H1 (cell line): ENCODE measurements at regions not wholly inside any gene's neighbourhood (a gene's known extent, or its start where the extent isn't known, plus 50 kb on each side); places are given as distances from the start of the nearest gene placed in this dataset.

ENCODE experiments used
- CTCF ChIA-PET: fragments of 300-600 bp; sonication (Branson Sonifier 250); formaldehyde crosslinking; loops from one replicate; lab custom pipeline; 2021; ENCODE audit not compliant: partially characterized antibody; lab: Charles Lee
- POLR2A ChIA-PET: fragments of 300-600 bp; sonication (Branson Sonifier 250); formaldehyde crosslinking; loops from one replicate; lab custom pipeline; 2021; ENCODE audit warnings: inconsistent platforms; ENCODE audit not compliant: partially characterized antibody; lab: Charles Lee
- DNase-seq, 2 experiments: peaks; one replicate each; pipeline versions ENCODE4 v3.0.0 to v3.0.0-alpha.2; 2010 to 2022; ENCODE audit warnings: low spot score in 2 of 2, low read depth in 1 of 2, mixed read lengths in 1 of 2
- FAIRE-seq: peaks from 2 replicates; lab custom pipeline; 2011; peaks lifted over from hg19 to GRCh38; lab: Jason Lieb, UNC
- H2AFZ ChIP-seq: 2 replicates; pipeline ENCODE4 v1.8.1; 2012; ENCODE audit warnings: low read length, inconsistent platforms
- H2AK5ac ChIP-seq: 2 replicates; pipeline ENCODE4 v1.6.1; 2013; ENCODE audit warnings: low read depth, low read length
- H2BK120ac ChIP-seq: replicated peaks from 2 replicates; pipeline ENCODE3; 2013; ENCODE audit warnings: low read depth, low read length, inconsistent platforms
- H2BK12ac ChIP-seq: 2 replicates; pipeline ENCODE4 v1.6.1; 2013; ENCODE audit warnings: low read depth, low read length
- H2BK15ac ChIP-seq: 2 replicates; pipeline ENCODE4 v1.6.1; 2013; ENCODE audit warnings: low read length
- H2BK20ac ChIP-seq: 2 replicates; pipeline ENCODE4 v1.6.1; 2013; ENCODE audit warnings: low read length
- H2BK5ac ChIP-seq: 2 replicates; pipeline ENCODE4 v1.6.1; 2013; ENCODE audit warnings: low read depth, low read length
- H3K14ac ChIP-seq: 2 replicates; pipeline ENCODE4 v1.6.1; 2013; ENCODE audit warnings: inconsistent platforms; ENCODE audit not compliant: insufficient read length
- H3K18ac ChIP-seq: 2 replicates; pipeline ENCODE4 v1.6.1; 2013; ENCODE audit warnings: low read length; ENCODE audit errors: extremely low read depth
- H3K23ac ChIP-seq: 2 replicates; pipeline ENCODE4 v1.6.1; 2013; ENCODE audit warnings: inconsistent platforms; ENCODE audit not compliant: insufficient read length
- H3K23me2 ChIP-seq: 2 replicates; pipeline ENCODE4 v1.6.1; 2013; ENCODE audit warnings: low read depth, low read length
- H3K27ac ChIP-seq: 2 replicates; pipeline ENCODE4 v1.6.1; 2011; ENCODE audit warnings: low read depth, low read length, inconsistent platforms
- H3K27me3 ChIP-seq, 4 experiments: replicated peaks in 1 of 4; 1 replicate in 1 of 4; 2 replicates in 3 of 4; pipeline versions ENCODE4 v1.6.1 to v1.8.1; 2011 to 2013; ENCODE audit warnings: low read length in 3 of 4, mild to moderate bottlenecking in 3 of 4, inconsistent platforms in 2 of 4, mixed read lengths in 2 of 4, moderate library complexity in 1 of 4; ENCODE audit not compliant: control insufficient read depth in 3 of 4, insufficient read depth in 3 of 4; ENCODE audit errors: extremely low read depth in 1 of 4
- H3K36me3 ChIP-seq, 4 experiments: 2 replicates each; pipeline versions ENCODE4 v1.6.1 to v1.8.1; 2011 to 2013; ENCODE audit warnings: mild to moderate bottlenecking in 4 of 4, low read length in 3 of 4, moderate library complexity in 2 of 4, control low read depth in 1 of 4, inconsistent platforms in 1 of 4; ENCODE audit not compliant: insufficient read depth in 4 of 4, control insufficient read depth in 2 of 4
- H3K4ac ChIP-seq: replicated peaks from 2 replicates; pipeline ENCODE3; 2013; ENCODE audit warnings: low read length, low read depth, mixed read lengths, inconsistent platforms; ENCODE audit not compliant: insufficient read length
- H3K4me1 ChIP-seq, 4 experiments: replicated peaks in 1 of 4; 1 replicate in 1 of 4; 2 replicates in 3 of 4; pipeline versions ENCODE4 v1.6.1 to v1.8.1; 2011 to 2013; ENCODE audit warnings: low read length in 3 of 4, inconsistent platforms in 2 of 4, mixed read lengths in 1 of 4; ENCODE audit not compliant: insufficient read depth in 4 of 4, control insufficient read depth in 3 of 4
- H3K4me2 ChIP-seq, 2 experiments: 2 replicates each; pipeline versions ENCODE4 v1.6.1 to v1.8.1; 2011 to 2013; ENCODE audit warnings: low read depth in 2 of 2, low read length in 2 of 2, control low read depth in 1 of 2, inconsistent platforms in 1 of 2, mild to moderate bottlenecking in 1 of 2; ENCODE audit not compliant: insufficient read depth in 1 of 2
- H3K4me3 ChIP-seq, 4 experiments: fragments of 200-600, 300-600 bp in 1 of 4; sonication (generic), shearing (Covaris generic), sonication (Bioruptor Twin) in 1 of 4; 2 replicates each; pipeline versions ENCODE4 v1.5.1 to v1.8.1; 2011 to 2016; ENCODE audit warnings: low read length in 4 of 4, low read depth in 3 of 4, control low read depth in 2 of 4, inconsistent platforms in 2 of 4, mild to moderate bottlenecking in 2 of 4, mixed read lengths in 1 of 4, moderate library complexity in 1 of 4; ENCODE audit not compliant: insufficient read depth in 2 of 4; ENCODE audit errors: extremely low read depth in 1 of 4
- H3K56ac ChIP-seq: replicated peaks from 2 replicates; pipeline ENCODE3; 2013; ENCODE audit warnings: low read depth, mild to moderate bottlenecking, mixed read lengths, low read length, inconsistent platforms; ENCODE audit not compliant: insufficient read length
- H3K79me1 ChIP-seq: 2 replicates; pipeline ENCODE4 v1.6.1; 2013; ENCODE audit warnings: low read depth, low read length, control low read depth
- H3K79me2 ChIP-seq, 2 experiments: 2 replicates each; pipeline versions ENCODE4 v1.6.1 to v1.8.1; 2012 to 2013; ENCODE audit warnings: low read length in 2 of 2, mild to moderate bottlenecking in 2 of 2, inconsistent platforms in 1 of 2; ENCODE audit not compliant: insufficient read depth in 2 of 2, control insufficient read depth in 1 of 2
- H3K9ac ChIP-seq, 4 experiments: replicated peaks in 1 of 4; 1 replicate in 1 of 4; 2 replicates in 3 of 4; pipeline versions ENCODE4 v1.6.1 to v1.8.1; 2011 to 2013; ENCODE audit warnings: low read depth in 3 of 4, low read length in 3 of 4, control low read depth in 2 of 4, mild to moderate bottlenecking in 2 of 4, moderate library complexity in 2 of 4, inconsistent platforms in 1 of 4; ENCODE audit errors: extremely low read depth in 1 of 4
- H3K9me3 ChIP-seq, 2 experiments: 2 replicates each; pipeline versions ENCODE4 v1.6.1 to v1.8.1; 2012 to 2013; ENCODE audit warnings: mild to moderate bottlenecking in 2 of 2, moderate library complexity in 2 of 2, control low read depth in 1 of 2, inconsistent platforms in 1 of 2, low read depth in 1 of 2, low read length in 1 of 2, mixed read lengths in 1 of 2; ENCODE audit not compliant: insufficient read depth in 2 of 2
- H4K20me1 ChIP-seq, 2 experiments: replicated peaks in 1 of 2; 2 replicates each; pipeline versions ENCODE3 to v1.8.1; 2011 to 2013; ENCODE audit warnings: inconsistent platforms in 2 of 2, low read length in 2 of 2, mild to moderate bottlenecking in 1 of 2; ENCODE audit not compliant: insufficient read depth in 2 of 2, control insufficient read depth in 1 of 2
- H4K5ac ChIP-seq: 2 replicates; pipeline ENCODE4 v1.6.1; 2013; ENCODE audit warnings: low read length, low read depth, mixed read lengths, inconsistent platforms; ENCODE audit not compliant: insufficient read length
- H4K8ac ChIP-seq: 2 replicates; pipeline ENCODE4 v1.8.0; 2013; ENCODE audit warnings: mild to moderate bottlenecking, moderate library complexity, low read length, inconsistent platforms; ENCODE audit not compliant: insufficient read depth; ENCODE audit errors: extremely low read depth
- H4K91ac ChIP-seq: replicated peaks from 2 replicates; pipeline ENCODE3; 2013; ENCODE audit warnings: low read length, mixed read lengths, inconsistent platforms; ENCODE audit not compliant: insufficient read length
- SUZ12 ChIP-seq: fragments of 200-600 bp; sonication (generic); IDR thresholded peaks from 2 replicates; pipeline ENCODE4 v1.6.1; 2012; ENCODE audit warnings: mild to moderate bottlenecking, inconsistent platforms, low read length, moderate library complexity, mixed read lengths
- WGBS, 2 experiments: shearing (Covaris generic) in 1 of 2; methylation state at CpG; one replicate each; pipeline versions ENCODE4 v1.1.6 to v1.1.7; 2013 to 2015; ENCODE audit warnings: low lambda C conversion rate in 2 of 2, mixed read lengths in 2 of 2, inconsistent platforms in 1 of 2, low coverage in 1 of 2, missing lambda C conversion rate in 1 of 2; ENCODE audit not compliant: insufficient replicate concordance in 2 of 2, insufficient coverage in 1 of 2, insufficient read length in 1 of 2; ENCODE audit errors: extremely low coverage in 1 of 2, missing lambda C conversion rate in 1 of 2; 5-methylcytosine and 5-hydroxymethylcytosine counted together
- TF ChIP-seq, protein P1 (sequence below): IDR thresholded peaks from 2 replicates; pipeline ENCODE4 v1.6.1; 2011; ENCODE audit warnings: low read length, improper control_type of control experiment

DNA sequence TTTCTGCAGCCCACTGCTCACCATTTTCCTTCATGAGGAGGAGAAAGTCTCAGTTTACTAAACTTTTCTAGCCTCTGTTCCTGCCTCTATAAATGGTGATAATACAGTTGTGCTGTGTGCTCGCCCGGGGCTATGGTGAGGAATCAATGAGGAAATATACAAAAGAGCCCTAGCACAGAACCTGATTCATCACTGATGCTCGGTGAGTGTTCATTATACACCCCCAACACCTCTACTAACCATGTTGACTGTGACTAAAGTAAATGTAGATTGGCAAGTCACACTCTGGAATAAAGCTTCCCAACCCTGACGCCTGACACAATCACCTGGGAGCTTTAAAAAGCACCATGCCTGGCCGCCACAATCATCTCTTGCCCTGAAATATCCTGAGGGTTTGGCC, 118.8 kb upstream of the CYP1B1 start:
- Histone ChIP-seq H3K23ac (no peak overlapping the region), H3K27me3 (peaks cover 0 to 1% (median 0%) of the 10 kb centered on the region in 4 experiments; a peak in 1 of 7 replicates), H2AK5ac (no peak overlapping the region), H3K14ac (no peak overlapping the region), H3K4me1 (peaks cover 0 to 5% (median 3%) of the 10 kb centered on the region in 4 experiments; a peak in 4 of 7 replicates), H3K9me3 (no peaks in the 10 kb centered on the region), H4K20me1 (no peaks in the 10 kb centered on the region), H3K56ac (no peak overlapping the region), H3K79me2 (no peaks in the 10 kb centered on the region), H3K79me1 (no peaks in the 10 kb centered on the region), H2BK120ac (no peak overlapping the region), H2BK15ac (no peak overlapping the region), H3K27ac (no peak overlapping the region), H2BK20ac (no peak overlapping the region), H3K9ac (no peak overlapping the region), H3K18ac (no peak overlapping the region), H2AFZ (no peak overlapping the region), H2BK12ac (no peak overlapping the region), H3K4ac (no peak overlapping the region), H3K36me3 (no peaks in the 10 kb centered on the region), H4K91ac (no peak overlapping the region), H2BK5ac (no peak overlapping the region), H4K8ac (no peak overlapping the region), H3K4me3 (no peak overlapping the region), H3K4me2 (no peak overlapping the region), H3K23me2 (no peaks in the 10 kb centered on the region), H4K5ac (no peak overlapping the region)
- ChIA-PET POLR2A (no interaction called here), CTCF (no interaction called here)
- DNase-seq (no peak), FAIRE-seq (no peak)
- 88% methylated on average over 5 of the region's 5 CpGs; no CpG with 5 or more reads in 1 of the 2 experiments for WGBS, 2 experiments
- TF ChIP-seq SUZ12, result no peak
- TF ChIP-seq, protein P1, sequence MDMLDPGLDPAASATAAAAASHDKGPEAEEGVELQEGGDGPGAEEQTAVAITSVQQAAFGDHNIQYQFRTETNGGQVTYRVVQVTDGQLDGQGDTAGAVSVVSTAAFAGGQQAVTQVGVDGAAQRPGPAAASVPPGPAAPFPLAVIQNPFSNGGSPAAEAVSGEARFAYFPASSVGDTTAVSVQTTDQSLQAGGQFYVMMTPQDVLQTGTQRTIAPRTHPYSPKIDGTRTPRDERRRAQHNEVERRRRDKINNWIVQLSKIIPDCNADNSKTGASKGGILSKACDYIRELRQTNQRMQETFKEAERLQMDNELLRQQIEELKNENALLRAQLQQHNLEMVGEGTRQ, result no peak
